SK-N-SH treated with all-trans-retinoic acid at 6 μM for 48 hours (cell line): ENCODE measurements at regions not wholly inside any gene's neighbourhood (a gene's known extent, or its start where the extent isn't known, plus 50 kb on each side); places are given as distances from the start of the nearest gene placed in this dataset.

Experiments used
- ISL1 ChIP-seq: fragments of 250-450 bp; sonication (Bioruptor Pico); IDR thresholded peaks from 2 replicates; pipeline ENCODE4 v2.1.2; 2022; ENCODE audit warnings: mild to moderate bottlenecking, moderate library complexity
- PATZ1 ChIP-seq: fragments of 250-450 bp; sonication (Bioruptor Pico); IDR thresholded peaks from 2 replicates; pipeline ENCODE4 v1.8.0; 2020; ENCODE audit warnings: mild to moderate bottlenecking, moderate library complexity, borderline replicate concordance
- SNAI2 ChIP-seq: fragments of 250-450 bp; sonication (Bioruptor Pico); IDR thresholded peaks from 2 replicates; pipeline ENCODE4 v1.5.0; 2020; ENCODE audit warnings: mild to moderate bottlenecking, moderate library complexity
- TOX ChIP-seq: fragments of 250-450 bp; sonication (Bioruptor Pico); IDR thresholded peaks from 2 replicates; pipeline ENCODE4 v1.8.0; 2021; ENCODE audit warnings: mild to moderate bottlenecking, moderate library complexity, borderline replicate concordance

GRCh38 chr4:23022032-23022431 lies 329.3 kb downstream of the GBA3 start:
- TF ChIP-seq TOX (CRISPR knock-in tag) = no peak
- no peak for TF ChIP-seq ISL1 (CRISPR knock-in tag)
- TF ChIP-seq SNAI2 (CRISPR knock-in tag) = no peak
- TF ChIP-seq PATZ1 (CRISPR knock-in tag) = no peak
